AG09319 (cell line): ENCODE measurements at regions not wholly inside any gene's neighbourhood (a gene's known extent, or its start where the extent isn't known, plus 50 kb on each side); places are given as distances from the start of the nearest gene placed in this dataset.
A peak's percentile ranks its signal among the peaks of the same experiment; 100 is the strongest.

Experiments
- DNase-seq: peaks from one replicate; pipeline ENCODE4 v3.0.0-alpha.2; 2010; ENCODE audit warnings: low read depth; ENCODE audit errors: extremely low read depth
- CTCF ChIP-seq: IDR thresholded peaks from 2 replicates; pipeline ENCODE4 v1.5.1; 2011; ENCODE audit warnings: low read depth, mild to moderate bottlenecking, inconsistent platforms, low read length, moderate library complexity

GRCh38 chr6:14798594-14798982 lies 447.3 kb upstream of the JARID2 start:
- TF ChIP-seq CTCF = no peak
- no peak for DNase-seq

- DNase-seq = no peak
- TF ChIP-seq CTCF = no peak
Observed at GRCh38 chr6:14798996-14799588, 446.8 kb upstream of the JARID2 start.

- no peak for TF ChIP-seq CTCF
- DNase-seq = no peak
Observed at GRCh38 chr6:14799928-14800327, 445.9 kb upstream of the JARID2 start.

GRCh38 chr6:14802514-14803160 lies 443.2 kb upstream of the JARID2 start:
- TF ChIP-seq CTCF = no peak
- DNase-seq = no peak

- DNase-seq = no peak
- no peak for TF ChIP-seq CTCF
Observed at GRCh38 chr6:14804001-14804784, 441.7 kb upstream of the JARID2 start.

- no peak for TF ChIP-seq CTCF
- DNase-seq = peak; percentile 51
Observed at GRCh38 chr6:14804785-14805210, 441.1 kb upstream of the JARID2 start.

GRCh38 chr6:14806101-14806500 lies 439.8 kb upstream of the JARID2 start:
- DNase-seq = no peak

More at GRCh38 chr6:14806101-14806500, 439.8 kb upstream of the JARID2 start:
- TF ChIP-seq CTCF = no peak
